Gastrocnemius medialis (tissue), 4 donors: ENCODE measurements at regions not wholly inside any gene's neighbourhood (a gene's known extent, or its start where the extent isn't known, plus 50 kb on each side); places are given as distances from the start of the nearest gene placed in this dataset.

Experiments
- ATAC-seq, 2 donors: fragments of 150-250 bp; one replicate each; pipeline ENCODE4 v1.9.1; 2016
- DNase-seq, 2 donors: peaks; one replicate each; pipeline ENCODE4 v3.0.0-alpha.2; 2019
- H3K27ac ChIP-seq, 4 donors: fragments of 200-600 bp; sonication (generic); 1 replicate in 1 of 4; 2 replicates in 3 of 4; pipeline ENCODE4 v1.5.1; 2016 to 2018; ENCODE audit warnings: mild to moderate bottlenecking in 2 of 4, moderate library complexity in 1 of 4
- H3K27me3 ChIP-seq, 3 donors: fragments of 200-600 bp; sonication (generic) in 2 of 3; 1 replicate in 1 of 3; 2 replicates in 2 of 3; pipeline versions ENCODE4 v1.5.1 to v1.6.0; 2016 to 2019; ENCODE audit warnings: mild to moderate bottlenecking in 1 of 3, moderate library complexity in 1 of 3
- H3K36me3 ChIP-seq, 2 donors: fragments of 200-600 bp; sonication (generic) in 1 of 2; one replicate each; pipeline ENCODE4 v1.5.1; 2017 to 2018
- H3K4me1 ChIP-seq, 2 donors: fragments of 200-600 bp; sonication (generic) in 1 of 2; one replicate each; pipeline ENCODE4 v1.5.1; 2016 to 2017; ENCODE audit warnings: mild to moderate bottlenecking in 2 of 2
- H3K4me3 ChIP-seq, 4 donors: fragments of 200-600 bp; sonication (generic) in 3 of 4; 1 replicate in 1 of 4; 2 replicates in 3 of 4; pipeline ENCODE4 v1.5.1; 2016 to 2019; ENCODE audit warnings: mild to moderate bottlenecking in 2 of 4
- H3K9me3 ChIP-seq, 3 donors: fragments of 200-600 bp; sonication (generic) in 2 of 3; 1 replicate in 1 of 3; 2 replicates in 2 of 3; pipeline ENCODE4 v1.5.1; 2016 to 2019
- POLR2A ChIP-seq, 2 donors: fragments of 450-650 bp; IDR thresholded peaks; one replicate each; pipeline ENCODE4 v1.6.1; 2017; ENCODE audit warnings: antibody characterized with exemption in 2 of 2, mild to moderate bottlenecking in 2 of 2, moderate library complexity in 2 of 2
- in situ Hi-C, 4 donors: fragments of 200-750 bp; cut with MboI; loops; one replicate each; pipeline versions ENCODE4 v1.15.0 to v1.8.0; 2017; ENCODE audit warnings: low sequenced_read_pairs in 4 of 4
- intact Hi-C: fragments of 100-400 bp; cut with DNase I; formaldehyde crosslinking; loops from one replicate; pipeline ENCODE4 v1.15.1; 2023; ENCODE audit warnings: low total_unique reads
- TF ChIP-seq, protein P1 (sequence below), 5 experiments: fragments of 450-650 bp in 3 of 5; fragments of 200-600 bp in 2 of 5; sonication (generic) in 2 of 5; IDR thresholded peaks in 4 of 5; conservative IDR thresholded peaks in 1 of 5; 1 replicate in 4 of 5; 2 replicates in 1 of 5; pipeline ENCODE4 v1.5.1; 2016 to 2019; ENCODE audit warnings: antibody characterized with exemption in 5 of 5, mild to moderate bottlenecking in 3 of 5, moderate library complexity in 3 of 5

DNA sequence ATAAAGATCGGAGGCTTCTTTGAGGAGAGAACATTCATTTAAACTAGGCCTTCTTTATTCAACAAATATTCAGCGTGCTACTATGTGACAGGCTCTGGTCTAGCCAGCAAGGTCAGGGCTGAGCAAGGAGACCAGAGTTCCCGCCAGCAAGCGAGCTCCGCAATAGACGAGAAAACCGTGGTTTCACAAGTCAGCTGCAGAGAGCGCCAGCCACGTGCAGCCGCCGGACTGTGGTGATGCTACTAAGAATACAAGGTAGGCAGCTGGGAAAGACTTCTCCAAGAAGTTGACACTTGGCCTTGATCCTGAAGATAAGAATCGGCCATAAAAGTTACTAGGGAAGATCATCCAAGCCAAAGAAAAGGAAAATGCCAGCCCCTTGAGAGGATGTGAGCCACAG, 533.7 kb upstream of the SALL3 start:
- intact Hi-C loops: no loop called here
- no peak overlapping the region for H3K27ac ChIP-seq
- H3K4me1 ChIP-seq: no peaks in the 10 kb centered on the region
- TF ChIP-seq, protein P1, sequence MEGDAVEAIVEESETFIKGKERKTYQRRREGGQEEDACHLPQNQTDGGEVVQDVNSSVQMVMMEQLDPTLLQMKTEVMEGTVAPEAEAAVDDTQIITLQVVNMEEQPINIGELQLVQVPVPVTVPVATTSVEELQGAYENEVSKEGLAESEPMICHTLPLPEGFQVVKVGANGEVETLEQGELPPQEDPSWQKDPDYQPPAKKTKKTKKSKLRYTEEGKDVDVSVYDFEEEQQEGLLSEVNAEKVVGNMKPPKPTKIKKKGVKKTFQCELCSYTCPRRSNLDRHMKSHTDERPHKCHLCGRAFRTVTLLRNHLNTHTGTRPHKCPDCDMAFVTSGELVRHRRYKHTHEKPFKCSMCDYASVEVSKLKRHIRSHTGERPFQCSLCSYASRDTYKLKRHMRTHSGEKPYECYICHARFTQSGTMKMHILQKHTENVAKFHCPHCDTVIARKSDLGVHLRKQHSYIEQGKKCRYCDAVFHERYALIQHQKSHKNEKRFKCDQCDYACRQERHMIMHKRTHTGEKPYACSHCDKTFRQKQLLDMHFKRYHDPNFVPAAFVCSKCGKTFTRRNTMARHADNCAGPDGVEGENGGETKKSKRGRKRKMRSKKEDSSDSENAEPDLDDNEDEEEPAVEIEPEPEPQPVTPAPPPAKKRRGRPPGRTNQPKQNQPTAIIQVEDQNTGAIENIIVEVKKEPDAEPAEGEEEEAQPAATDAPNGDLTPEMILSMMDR (IDR thresholded peaks at IDR 0.05 in 4 of 5, conservative IDR thresholded peaks at IDR 0.05 in 1 of 5): no peak
- TF ChIP-seq POLR2A (IDR thresholded peaks at IDR 0.05): no peak
- no peaks in the 10 kb centered on the region for H3K36me3 ChIP-seq
- H3K27me3 ChIP-seq: no peaks in the 10 kb centered on the region
- ATAC-seq: no peak
- H3K4me3 ChIP-seq: no peak overlapping the region
- peaks cover 0 to 3% (median 0%) of the 10 kb centered on the region in 3 donors for H3K9me3 ChIP-seq
- in situ Hi-C loops: no loop called here
- no peak for DNase-seq

DNA sequence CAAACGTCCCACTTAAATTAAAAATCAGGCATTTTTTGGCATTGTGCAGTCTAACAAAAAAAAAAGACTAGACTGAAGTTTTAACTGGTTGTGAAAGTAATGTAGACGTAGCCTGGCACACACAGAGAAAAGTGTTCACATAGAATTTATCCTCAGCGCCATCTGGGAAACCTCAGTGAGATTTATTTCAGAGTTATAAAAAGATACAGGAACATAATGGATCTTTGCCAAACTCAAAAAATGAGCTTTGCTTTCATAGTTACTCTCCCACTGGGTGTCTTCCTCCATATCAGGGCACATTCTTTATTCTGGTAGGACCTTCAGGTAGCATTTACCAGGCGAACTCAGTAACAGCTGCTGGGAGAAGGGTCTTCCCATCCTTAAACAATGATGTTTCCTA, 532.4 kb upstream of the SALL3 start:
- H3K27ac ChIP-seq: no peak overlapping the region
- no peaks in the 10 kb centered on the region for H3K4me1 ChIP-seq
- no peak for TF ChIP-seq POLR2A (IDR thresholded peaks at IDR 0.05)
- TF ChIP-seq, protein P1 (IDR thresholded peaks at IDR 0.05 in 4 of 5, conservative IDR thresholded peaks at IDR 0.05 in 1 of 5): no peak
- H3K9me3 ChIP-seq: peaks cover 0 to 3% (median 0%) of the 10 kb centered on the region in 3 donors
- intact Hi-C loops: no loop called here
- no peak for DNase-seq
- in situ Hi-C loops: no loop called here
- H3K4me3 ChIP-seq: no peak overlapping the region
- H3K36me3 ChIP-seq: no peaks in the 10 kb centered on the region
- ATAC-seq: no peak
- H3K27me3 ChIP-seq: no peaks in the 10 kb centered on the region

DNA sequence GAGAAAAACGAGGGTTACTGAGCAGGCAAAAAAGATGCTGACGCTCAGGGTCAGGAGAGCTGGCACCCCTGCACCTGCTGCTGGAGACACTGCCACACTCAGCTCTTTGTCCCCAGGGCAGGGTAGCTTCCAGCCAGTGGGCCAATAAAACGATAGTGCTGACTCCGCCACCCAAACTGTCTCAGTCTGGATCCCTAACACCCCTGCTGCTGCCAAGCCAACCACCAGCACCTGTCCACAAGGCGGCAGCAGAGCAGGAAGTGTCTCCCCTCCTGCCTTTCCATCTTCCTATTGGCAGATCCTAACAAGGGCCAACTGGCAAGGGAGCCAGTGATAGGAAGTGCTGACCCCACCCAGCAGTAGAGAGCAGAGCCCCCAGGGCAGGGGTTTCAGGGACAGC, 531.5 kb upstream of the SALL3 start:
- in situ Hi-C loops (no loop called here), intact Hi-C loops (no loop called here)
- Histone ChIP-seq H3K27ac (no peak overlapping the region), H3K4me3 (no peak overlapping the region), H3K4me1 (no peaks in the 10 kb centered on the region), H3K9me3 (peaks cover 0 to 3% (median 0%) of the 10 kb centered on the region in 3 donors), H3K27me3 (no peaks in the 10 kb centered on the region), H3K36me3 (no peaks in the 10 kb centered on the region)
- ATAC-seq (no peak), DNase-seq (no peak)
- no peak for TF ChIP-seq POLR2A (IDR thresholded peaks at IDR 0.05)
- TF ChIP-seq, protein P1 (IDR thresholded peaks at IDR 0.05 in 4 of 5, conservative IDR thresholded peaks at IDR 0.05 in 1 of 5): no peak

DNA sequence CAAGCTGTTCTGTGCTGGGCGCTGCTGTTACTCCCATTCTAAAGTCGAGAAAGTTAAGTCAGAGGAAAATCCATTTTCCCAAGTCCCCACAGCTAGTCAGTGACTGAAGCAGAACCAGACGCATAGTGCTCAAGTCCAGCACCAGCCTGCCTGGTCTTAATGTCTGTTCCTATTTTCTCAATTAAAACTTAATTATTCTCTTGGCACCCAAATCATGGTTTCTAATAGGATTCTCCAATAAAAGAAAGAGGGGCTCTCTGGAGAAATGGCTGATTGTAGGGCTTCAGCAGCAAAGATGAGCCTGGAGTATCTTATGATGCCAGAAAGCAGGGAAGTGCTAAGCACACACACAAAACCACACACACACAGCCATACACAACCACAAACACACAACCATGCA, 531.0 kb upstream of the SALL3 start:
- H3K9me3 ChIP-seq: peaks cover 0 to 3% (median 0%) of the 10 kb centered on the region in 3 donors
- H3K27me3 ChIP-seq: no peaks in the 10 kb centered on the region
- H3K27ac ChIP-seq: no peak overlapping the region
- H3K4me3 ChIP-seq: no peak overlapping the region
- TF ChIP-seq POLR2A (IDR thresholded peaks at IDR 0.05): no peak
- TF ChIP-seq, protein P1 (IDR thresholded peaks at IDR 0.05 in 4 of 5, conservative IDR thresholded peaks at IDR 0.05 in 1 of 5): no peak
- DNase-seq (no peak), ATAC-seq (no peak)
- no peaks in the 10 kb centered on the region for H3K4me1 ChIP-seq
- in situ Hi-C loops (no loop called here), intact Hi-C loops (no loop called here)
- H3K36me3 ChIP-seq: no peaks in the 10 kb centered on the region

DNA sequence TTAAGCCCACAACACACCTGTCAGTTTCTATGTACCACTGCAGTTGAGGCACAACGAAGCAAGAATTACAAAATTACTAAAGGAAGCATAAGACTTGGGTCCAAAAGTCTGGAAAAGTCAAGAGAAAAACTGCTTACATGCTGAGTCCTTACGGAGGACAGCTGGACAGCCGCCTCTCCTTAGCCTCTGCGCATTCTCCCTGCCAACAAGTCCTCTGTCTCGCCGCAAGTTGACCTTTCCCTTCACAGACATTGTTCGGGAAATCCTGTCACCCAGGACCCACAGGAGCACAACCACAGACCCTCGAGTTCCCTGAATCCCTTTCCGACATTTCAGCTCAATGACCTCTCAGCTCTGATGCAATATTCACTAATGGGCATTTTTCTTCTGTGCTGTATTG, 525.4 kb upstream of the SALL3 start:
- in situ Hi-C loops (no loop called here), intact Hi-C loops (no loop called here)
- ATAC-seq (no peak), DNase-seq (no peak)
- H3K9me3 ChIP-seq: no peaks in the 10 kb centered on the region
- H3K27me3 ChIP-seq: no peaks in the 10 kb centered on the region
- H3K36me3 ChIP-seq: no peaks in the 10 kb centered on the region
- TF ChIP-seq, protein P1 (IDR thresholded peaks at IDR 0.05 in 4 of 5, conservative IDR thresholded peaks at IDR 0.05 in 1 of 5): no peak
- TF ChIP-seq POLR2A (IDR thresholded peaks at IDR 0.05): no peak
- no peak overlapping the region for H3K27ac ChIP-seq
- no peak overlapping the region for H3K4me3 ChIP-seq
- H3K4me1 ChIP-seq: no peaks in the 10 kb centered on the region
